Activated CD4-positive, alpha-beta T cell treated with anti-CD3 and anti-CD28 coated beads, Interleukin-2, amount 50 U/mL, for 48 hours (primary cell): ENCODE measurements at regions not wholly inside any gene's neighbourhood (a gene's known extent, or its start where the extent isn't known, plus 50 kb on each side); places are given as distances from the start of the nearest gene placed in this dataset.
"Not testable (repeated sequence)": the region's sequence is repeated elsewhere in the genome, so short reads cannot be mapped to it uniquely, and the experiment has no call there.

ENCODE experiments used
- DNase-seq, 2 experiments: peaks; one replicate each; pipeline ENCODE4 v3.0.0-alpha.2; 2020

DNA sequence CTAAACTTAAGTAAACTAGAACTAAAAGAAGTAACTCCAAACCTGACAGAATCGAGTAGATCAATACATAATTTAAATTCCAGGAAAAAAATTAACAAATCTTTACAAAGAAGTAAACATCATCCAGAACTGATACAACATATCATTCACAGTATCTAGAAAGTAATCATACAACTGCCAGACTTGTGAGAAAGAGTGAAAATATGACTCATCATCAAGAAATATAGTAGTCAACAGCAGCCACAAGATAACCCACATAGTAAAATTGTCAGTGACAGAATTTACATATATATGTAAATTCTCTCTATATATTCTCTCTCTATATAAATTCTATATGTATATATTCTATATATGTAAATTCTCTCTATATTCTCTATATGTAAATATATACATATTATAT lies 242.8 kb upstream of the RGS17 start:
- DNase-seq = no peak

DNA sequence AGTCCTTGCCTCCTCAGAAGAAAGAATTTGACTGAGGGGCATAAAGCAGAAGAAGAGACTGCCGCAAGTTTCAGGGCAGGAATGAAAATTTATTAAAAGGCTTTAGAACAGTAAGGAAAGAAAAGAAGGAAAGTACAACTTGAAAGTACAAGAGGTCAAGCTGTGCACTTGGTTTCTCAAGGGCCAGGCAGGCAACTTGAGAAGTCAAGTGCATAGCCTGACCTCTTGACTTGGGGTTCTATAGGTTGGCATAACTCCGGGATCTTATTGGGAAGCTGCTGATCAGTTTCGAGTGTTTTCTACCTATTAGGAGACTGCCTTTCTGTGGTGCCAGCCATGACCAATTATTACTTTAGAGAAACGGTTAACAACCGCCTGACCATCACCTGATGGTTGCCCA lies 237.0 kb upstream of the RGS17 start:
- no peak for DNase-seq

DNA sequence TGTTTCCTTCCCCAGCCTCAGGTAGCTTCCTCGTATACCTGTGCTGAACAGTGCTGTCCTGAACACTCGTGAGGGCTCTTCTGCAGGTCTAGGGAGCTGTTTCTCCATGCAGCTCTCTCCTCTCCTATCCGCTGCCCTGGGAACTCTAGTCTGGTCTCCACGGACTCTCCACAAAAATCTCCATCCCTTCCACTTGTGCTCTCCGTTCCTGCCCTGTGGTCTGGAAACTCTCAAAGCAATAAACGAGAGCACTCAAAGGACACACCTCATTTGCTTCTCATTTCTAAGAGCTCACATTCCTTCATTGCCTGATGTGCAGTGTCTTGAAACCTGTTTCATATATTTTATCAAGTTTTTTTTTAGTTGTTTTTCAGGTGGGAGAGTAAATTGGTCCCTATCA lies 235.9 kb upstream of the RGS17 start:
- DNase-seq = no peak

DNA sequence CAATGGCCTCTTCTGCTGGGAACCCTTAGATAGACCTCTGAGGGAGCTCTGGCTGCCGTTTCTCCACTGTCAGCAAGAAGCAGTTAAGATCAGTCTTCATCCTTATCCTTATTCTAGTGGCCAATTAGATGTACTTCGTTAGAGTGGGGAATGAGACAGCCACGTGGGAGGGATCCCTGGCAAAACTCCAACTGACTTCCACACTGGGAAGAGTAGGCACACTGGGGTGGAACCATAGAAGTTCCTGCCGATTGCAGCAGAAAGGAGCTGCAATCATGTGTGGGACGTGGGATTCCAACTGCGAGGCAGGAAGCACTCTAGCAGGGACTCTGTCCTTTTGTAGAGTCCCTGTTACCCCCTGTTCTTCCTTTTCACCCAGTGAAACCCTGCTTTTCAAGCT lies 226.3 kb upstream of the RGS17 start:
- no peak for DNase-seq

DNA sequence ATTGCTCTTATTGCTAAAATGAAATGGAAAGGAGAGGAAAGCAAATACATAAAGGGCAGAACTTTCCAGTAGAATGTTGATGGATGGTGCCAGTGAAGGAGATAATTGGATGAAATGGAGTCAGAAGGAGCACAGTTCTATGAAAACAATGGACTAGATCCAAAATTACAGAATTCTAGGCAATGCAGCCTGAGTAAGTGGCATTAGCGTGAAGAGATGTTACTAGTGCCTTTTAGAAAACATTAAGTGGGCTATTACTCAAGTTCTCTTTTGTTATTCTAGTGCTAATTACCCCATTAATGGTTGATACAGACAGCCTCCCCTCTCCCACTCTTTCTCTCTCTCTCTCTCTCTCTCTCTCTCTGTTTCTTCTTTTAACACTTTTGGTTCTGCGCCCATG lies 209.5 kb upstream of the RGS17 start:
- no peak for DNase-seq

DNA sequence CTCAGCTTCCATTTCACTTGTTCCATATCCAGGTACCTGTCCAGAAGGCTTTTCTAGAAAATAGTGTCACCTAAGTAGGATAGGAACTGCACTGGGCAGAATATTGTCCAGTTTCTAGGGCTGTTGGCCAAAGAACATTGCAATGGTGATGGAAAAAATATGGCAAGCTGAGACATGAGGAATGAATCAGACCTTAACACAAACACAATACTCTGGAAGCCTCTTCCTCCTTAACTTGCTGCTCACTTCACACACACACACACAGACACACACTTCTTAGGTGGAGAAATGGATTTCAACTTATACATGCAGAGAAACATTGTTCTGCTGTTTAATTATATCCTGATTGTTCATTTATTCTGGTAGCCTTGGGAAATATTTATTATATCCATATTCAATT lies 203.0 kb upstream of the RGS17 start:
- DNase-seq = no peak

DNA sequence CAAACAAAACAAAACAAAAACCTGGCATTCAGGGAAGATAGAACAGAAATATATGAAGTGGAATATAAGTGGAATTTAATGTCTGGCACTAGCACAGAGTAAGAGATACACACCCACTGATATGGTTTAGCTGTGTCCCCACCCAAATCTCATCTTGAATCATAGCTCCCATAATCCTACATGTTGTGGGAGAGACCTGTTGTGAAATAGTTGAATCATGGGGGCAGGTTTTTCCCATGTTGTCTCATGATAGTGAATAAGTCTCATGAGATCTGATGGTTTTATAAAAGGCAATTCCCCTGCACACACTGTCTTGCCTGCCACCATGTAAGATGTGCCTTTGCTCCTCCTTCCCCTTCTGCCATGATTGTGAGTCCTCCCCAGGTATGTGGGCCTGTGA lies 200.1 kb upstream of the RGS17 start:
- not testable (repeated sequence) for DNase-seq

DNA sequence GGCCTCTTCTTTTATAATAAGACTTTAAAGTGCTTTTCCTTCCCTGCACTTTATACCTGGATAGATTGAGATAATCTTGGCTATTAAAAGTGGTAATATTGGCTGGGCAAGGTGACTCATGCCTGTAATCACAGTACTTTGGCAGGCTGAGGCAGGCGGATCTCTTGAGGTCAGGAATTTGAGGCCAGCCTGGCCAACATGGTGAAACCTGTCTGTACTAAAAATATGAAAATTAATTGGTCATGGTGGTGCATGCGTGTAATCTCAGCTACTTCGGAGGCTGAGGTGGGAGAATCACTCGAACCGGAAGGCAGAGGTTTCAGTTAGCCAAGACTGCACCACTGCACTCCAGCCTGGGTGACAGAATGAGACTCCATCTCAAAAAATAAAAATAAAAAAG lies 197.1 kb upstream of the RGS17 start:
- no peak for DNase-seq

DNA sequence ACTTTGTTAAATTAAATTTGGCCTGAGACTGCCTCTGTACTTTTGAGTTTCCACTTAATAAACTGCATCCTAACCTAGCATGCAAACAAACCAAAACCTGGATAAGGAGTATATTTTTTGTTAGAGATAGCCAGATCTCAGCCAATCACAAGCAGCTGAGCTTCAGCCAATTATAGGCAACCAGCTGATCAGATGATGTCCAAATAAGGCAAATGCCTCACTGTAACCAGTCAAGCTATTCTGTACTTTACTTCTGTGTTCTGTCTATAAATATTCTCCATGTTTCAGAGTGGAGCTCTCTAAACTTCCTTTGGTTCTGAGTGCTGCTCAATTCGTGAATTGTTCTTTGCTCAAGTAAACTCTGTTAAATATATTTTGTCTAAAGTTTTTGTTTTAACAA lies 194.6 kb upstream of the RGS17 start:
- no peak for DNase-seq

DNA sequence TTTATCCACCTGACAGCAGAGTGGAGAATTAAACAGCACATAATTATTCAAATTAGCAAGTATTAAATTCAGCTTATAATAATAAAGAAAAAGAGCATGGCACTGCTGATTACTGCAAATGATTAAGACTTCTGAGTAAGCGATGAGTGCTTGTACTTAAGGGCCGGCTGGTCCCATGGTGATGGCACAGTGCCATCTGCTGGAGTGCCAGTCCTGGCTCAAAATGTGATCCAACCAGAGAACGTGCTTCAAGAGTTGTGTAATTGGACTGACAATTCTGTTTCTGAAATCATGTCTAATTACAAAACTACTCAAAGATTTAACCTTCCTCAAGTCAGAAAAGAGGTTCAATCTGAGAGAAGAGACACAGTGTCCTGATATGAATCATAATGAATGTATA lies 181.6 kb upstream of the RGS17 start:
- DNase-seq = peak; percentile 12 to 24

DNA sequence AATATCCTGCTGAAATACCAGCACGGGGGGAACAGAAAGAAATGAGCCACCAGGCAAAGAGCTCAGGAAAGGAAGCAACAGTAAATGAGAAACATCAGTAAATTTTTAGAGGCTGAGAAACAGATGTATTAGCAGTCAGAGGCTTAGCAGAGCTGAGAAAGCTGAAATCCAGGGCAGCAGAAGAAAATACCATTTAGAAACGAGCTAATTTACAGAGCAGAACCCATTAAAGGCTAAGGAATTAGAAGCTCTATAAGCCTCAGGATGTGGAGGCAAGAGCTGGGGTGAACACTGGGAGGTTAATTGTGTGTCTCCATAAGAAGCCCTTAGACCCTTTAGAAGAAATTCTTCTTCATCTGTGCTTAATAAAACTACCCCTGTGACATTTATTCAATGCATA lies 178.6 kb upstream of the RGS17 start:
- DNase-seq = no peak

DNA sequence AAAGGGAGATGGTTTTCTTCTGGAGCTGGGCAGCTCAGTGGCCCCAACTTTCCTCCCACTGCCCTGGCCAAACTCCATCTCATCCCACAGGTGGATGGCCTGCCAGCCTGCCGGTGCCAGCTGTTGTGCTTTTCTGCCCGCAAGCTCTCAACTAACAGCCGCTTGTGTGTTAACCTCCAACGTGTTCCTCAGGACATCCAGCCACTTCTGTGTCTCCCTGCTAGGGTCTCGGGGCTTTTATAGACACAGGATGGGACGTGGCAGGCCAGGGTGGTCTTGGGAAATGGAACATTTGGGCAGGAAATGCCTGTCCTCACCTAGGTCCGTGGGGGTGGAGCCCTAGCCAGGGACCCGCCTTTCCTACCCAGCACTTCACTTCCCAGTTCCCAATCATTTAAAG lies 171.1 kb upstream of the RGS17 start:
- no peak for DNase-seq

DNA sequence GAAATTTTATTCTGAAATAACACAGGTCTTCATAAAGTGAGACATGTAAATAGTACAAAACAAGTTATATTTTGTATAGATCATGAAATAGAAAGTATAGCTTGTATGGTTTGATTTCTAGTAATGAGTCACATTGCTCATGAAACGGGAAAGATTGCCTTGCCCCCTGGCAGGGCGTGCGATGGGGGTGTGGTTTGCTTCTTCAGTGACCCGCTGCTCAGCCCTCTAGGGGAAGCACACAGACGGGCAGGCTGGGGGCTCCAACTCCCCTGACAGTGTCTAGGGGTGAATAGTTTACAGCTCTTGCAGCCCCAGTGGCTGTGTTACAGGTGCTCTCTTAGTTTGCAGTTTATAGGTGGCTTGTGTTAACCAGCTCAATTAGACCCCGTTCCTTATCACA lies 170.5 kb upstream of the RGS17 start:
- DNase-seq = no peak

DNA sequence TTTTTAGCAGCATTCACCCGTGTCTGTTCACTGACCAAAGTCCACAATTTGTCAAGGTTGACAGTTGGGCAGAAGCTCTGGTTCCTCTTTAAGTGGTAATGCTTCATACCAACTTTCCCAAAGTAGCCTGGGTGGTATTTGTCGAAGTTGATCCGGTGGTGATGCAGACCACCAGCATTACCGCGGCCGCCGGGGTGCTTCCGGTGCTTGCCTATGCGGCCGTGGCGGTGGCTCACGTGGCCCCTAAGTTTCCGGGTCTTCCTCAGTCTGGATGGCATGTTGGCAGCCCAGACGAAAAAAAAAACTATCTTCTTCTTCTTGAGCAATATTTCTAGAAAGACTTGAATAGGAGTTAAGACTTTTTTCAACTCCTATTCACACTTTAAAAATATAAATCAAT lies 151.4 kb upstream of the RGS17 start:
- DNase-seq = not testable (repeated sequence)

DNA sequence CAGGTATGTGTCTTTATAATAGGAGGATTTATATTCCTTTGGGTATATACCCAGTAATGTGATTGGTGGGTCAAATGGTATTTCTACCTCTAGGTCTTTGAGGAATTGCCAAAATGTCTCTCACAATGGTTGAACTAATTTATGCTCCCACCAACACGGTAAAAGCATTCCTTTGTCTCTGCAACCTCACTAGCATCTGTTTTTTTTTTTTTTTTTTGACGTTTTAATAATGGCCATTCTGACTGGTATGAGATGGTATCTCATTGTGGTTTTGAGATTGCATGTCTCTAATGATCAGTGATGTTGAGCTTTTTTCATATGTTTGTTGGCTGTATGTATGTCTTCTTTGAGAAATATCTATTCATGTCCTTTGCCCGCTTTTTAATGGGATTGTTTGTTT lies 144.9 kb upstream of the RGS17 start:
- DNase-seq = no peak

DNA sequence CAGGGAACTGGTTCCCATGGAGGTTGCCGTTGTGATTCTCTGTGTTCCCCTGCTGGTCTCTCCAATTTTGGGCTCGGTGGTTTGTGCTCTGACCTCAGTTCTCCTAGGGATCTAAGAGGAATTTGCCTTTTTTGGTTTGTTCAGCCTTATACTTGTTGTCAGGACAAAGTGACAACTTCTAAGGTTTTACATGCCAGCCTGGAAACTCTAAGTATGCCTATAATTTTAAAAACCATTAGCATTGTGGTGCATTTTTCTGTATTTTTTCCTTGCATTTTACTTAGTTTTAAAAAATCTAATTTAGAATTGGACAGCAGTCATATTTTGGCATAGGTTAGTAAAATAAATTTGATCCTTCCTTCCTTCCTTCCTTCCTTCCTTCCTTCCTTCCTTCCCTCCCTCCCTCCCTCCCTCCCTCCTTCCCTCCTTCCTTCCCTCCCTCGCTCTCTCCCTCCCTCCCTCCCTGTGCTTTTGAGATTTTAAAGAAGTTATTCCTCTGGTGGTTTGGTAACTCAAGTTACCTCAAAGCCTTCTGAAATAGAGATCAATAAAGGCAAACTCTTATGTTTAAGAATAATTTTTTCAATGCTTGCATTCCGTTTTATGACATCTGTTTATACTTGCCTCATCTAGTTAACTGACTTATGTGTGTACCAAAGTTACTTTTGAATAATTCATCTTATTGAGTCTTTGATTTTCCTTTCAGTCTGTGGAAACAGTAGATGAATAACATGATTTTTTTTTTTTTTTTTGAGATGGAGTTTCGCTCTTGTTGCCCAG lies 141.3 kb upstream of the RGS17 start:
- no peak for DNase-seq

DNA sequence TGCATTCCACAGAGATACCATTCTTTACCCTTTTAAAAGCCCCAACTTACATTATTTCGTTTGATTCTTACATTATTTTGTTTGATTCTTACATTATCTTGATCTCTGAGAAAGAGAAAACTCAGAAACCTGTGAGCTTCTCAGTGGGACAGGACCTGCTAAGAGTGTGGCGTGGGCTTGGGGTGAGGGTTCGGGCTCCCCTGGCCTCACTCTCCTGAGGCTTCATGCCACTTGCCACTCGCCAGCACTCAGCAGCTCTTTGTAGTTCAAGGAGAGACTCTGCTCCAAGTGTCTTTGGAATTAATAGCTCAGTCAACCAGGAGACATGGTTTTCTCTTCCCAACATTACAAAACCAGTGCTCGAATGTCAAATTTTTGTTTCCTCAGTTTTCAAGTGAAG lies 132.4 kb upstream of the RGS17 start:
- no peak for DNase-seq

DNA sequence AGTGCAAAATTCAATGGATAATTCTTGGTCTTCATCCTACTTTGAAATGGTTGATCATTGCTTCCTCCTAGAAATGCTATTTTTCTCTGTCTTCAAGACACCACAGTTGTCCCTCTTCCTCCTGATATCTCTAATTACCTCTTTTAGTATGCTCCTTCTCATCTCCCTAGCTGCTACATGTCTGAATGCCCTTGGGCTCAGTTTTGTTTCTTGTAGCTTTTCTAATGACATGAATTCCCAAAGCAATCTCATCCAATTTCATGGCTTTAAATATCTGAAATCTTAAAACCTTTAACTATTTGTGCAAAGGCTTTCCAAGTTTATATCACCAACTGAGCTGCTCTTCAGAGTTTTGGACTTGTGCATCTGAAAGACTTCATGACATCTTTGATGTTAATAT lies 120.2 kb upstream of the RGS17 start:
- DNase-seq = no peak

DNA sequence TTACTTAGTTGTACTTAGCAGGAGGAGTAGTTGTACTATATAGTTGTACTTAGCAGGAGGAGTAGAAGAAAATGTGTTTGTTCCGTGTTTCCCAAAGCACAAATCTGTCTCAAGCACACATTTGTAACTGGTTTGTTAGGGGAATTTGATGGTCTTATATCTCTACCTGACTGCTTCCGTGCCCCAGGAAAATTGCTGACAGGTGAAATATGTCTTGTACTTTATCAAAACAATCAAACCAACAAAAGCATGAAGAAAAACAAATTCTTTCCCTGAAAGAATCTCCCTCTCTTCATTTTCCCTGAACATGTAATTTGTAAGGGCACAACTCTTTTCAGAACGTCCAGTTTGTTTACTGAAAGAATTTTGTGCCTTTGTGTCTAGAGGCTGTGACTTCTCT lies 106.6 kb upstream of the RGS17 start:
- no peak for DNase-seq

DNA sequence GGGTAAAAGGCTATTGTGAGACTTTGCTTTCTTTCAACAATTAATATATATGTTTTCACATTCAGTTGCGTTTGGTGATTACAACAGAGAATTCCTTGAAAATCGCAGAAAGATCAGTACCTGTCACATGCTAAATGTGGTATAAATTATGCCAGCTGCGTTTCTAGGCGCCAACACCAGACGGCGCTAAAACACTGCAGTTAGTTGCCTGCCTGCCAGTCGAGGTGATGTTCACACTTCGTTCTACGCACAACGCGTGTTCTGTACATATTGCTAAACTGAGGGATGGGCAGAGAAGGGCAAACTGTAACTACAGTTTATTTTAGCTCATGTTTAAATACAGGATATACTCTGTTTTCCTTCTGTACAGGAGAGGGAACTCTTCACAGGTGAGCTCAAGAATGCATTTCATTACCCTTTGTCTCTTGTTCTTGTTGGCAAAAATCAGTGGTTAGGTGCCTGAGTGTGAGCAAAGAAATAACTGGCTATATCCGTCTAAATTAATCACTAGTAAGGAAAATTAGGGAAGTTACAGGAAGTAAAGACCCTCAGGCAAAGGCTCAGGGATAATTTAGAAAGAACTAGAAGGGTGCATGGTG lies 100.1 kb upstream of the RGS17 start:
- peak; percentile 40 to 49 for DNase-seq

DNA sequence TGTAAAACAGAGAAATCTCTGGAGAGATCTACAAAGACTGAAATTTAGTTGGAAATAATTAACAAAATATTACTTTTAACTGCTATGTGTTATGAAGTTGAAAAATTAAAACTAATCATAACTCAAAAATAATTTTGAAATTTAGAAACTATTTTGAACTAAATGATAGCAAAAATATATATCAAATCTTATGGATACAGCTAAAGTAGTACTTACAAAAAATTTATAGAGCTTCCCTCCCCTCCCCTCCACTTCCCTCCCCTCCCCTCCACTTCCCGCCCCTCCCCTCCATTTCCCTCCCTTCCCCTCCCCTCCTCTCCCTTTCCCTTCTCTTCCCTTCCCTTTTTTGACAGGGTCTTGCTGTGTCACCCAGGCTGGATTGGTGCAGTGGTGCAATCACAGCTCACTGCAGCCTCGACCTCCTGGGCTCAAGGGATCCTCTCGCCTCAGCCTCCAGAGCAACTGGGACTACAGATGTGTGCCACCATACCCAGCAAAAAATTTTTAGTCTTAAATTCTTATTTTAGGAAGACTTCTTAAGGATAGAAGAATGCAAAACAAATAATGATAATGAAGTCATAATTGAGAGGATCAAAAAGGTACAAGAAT lies 87.2 kb upstream of the RGS17 start:
- no peak for DNase-seq

DNA sequence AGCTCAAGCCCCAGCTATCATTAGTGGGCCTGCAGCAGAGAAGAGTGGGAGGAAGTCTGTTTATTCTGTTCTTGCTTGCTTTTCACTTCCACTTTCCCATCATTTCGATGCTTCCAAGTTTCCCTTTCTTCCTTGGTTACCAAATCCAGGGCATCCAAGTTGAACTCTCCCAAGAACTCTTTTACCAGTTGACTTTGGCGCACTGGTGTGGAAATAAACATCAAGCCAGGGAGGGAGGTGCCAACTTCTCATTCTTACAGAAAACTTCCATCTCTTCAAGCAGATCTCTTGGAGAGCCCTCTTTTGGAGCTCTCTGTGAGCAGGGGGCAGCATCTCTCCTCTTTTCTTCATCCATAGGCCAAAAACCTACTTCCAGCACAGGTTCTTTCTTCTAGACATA lies 85.7 kb upstream of the RGS17 start:
- DNase-seq = no peak

DNA sequence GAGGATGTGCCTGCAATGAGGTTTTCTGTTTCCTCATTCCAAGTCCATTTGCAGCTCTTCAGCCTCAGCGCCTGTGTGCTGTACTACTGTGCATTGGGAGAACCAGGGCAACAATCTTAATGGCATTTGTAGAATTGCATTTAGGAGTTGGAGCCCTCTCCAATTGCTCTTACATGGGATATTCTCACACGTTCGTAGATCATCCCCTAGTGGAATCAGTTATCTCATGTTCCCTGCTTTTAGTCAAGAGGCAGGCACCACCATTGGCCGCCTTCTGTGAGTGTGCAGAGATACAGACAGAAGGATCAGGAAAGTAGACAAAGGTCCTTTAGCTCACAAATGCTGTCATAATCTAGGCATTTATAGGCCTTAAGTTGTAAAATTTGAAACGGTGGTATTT lies 84.2 kb upstream of the RGS17 start:
- DNase-seq = no peak

DNA sequence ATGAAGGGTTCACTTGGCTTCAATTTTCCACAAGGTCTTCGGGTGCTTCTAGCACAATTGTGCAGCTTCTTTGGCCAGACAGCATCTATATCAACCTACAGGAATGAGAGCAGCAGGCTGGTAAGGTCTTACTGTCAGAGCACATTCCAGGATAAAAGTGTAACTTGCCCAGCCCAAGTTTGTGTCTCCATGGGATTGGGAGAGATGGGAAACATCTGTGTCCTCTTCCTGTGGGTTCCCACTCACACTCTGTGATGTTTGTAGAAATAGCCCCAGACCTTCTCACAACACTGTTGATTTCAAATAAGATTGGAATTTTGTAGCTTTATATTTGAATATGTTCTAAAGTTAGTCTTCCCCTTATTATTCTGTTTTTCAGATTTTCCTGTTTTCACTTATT lies 83.4 kb upstream of the RGS17 start:
- DNase-seq = no peak

DNA sequence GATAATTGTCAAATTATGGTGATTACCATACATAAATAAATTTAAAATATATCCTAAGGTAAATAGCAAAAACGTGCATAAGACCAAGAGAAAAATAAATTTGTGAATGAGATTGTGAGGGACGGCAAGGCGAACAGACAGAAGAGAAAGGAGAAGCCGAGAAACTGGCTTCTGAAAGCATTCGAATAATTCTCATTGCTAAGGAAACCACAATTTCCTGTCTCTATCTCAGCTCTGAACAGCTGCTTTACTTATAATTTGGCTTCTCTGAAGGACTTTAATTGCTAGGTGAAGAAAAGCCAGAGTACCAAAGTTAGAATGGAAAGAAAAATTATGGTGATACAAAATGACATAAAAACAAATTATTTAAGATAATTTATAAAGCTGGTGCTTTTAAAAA lies 79.0 kb upstream of the RGS17 start:
- DNase-seq = no peak
